ENCODE measurements at regions not wholly inside any gene's neighbourhood (a gene's known extent, or its start where the extent isn't known, plus 50 kb on each side); places are given as distances from the start of the nearest gene placed in this dataset.
A peak's percentile ranks its signal among the peaks of the same experiment; 100 is the strongest.

- Mint-ChIP-seq H3K27me3 (ENCODE audit: insufficient read depth) (peaks cover 4% of the 10 kb centered on the region; the same call in 1 of the 2 replicates), H3K27ac (no peak overlapping the region), H3K9me3 (no peaks in the 10 kb centered on the region)
These were observed 69.5 kb downstream of the CCDC54 start for GRCh38 chr3:107446706-107447105.

GRCh38 chr3:107450254-107450893 is 72.4 kb upstream of the BBX start:
- H3K4me3 Mint-ChIP-seq, result no peak overlapping the region
- peaks cover 7% of the 10 kb centered on the region; the same call in 1 of the 2 replicates for H3K27me3 Mint-ChIP-seq (ENCODE audit: insufficient read depth)
- H3K27ac Mint-ChIP-seq, result peak overlapping the region; percentile 9; the same call in 1 of the 2 replicates
- H3K36me3 Mint-ChIP-seq (ENCODE audit: low read depth), result no peaks in the 10 kb centered on the region
- TF ChIP-seq CTCF (IDR thresholded peaks at IDR 0.05), result no peak
- no peaks in the 10 kb centered on the region for H3K9me3 Mint-ChIP-seq
- DNase-seq, result peak; percentile 39
- peaks cover 23% of the 10 kb centered on the region for H3K4me1 Mint-ChIP-seq (ENCODE audit: low read depth)

More at GRCh38 chr3:107446706-107447105, 69.5 kb downstream of the CCDC54 start:
- Mint-ChIP-seq H3K4me1 (ENCODE audit: low read depth) (peaks cover 9% of the 10 kb centered on the region), H3K4me3 (no peak overlapping the region), H3K36me3 (ENCODE audit: low read depth) (no peaks in the 10 kb centered on the region)
- no peak for TF ChIP-seq CTCF (IDR thresholded peaks at IDR 0.05)
- DNase-seq, result no peak

GRCh38 chr3:107452436-107452835 is 70.3 kb upstream of the BBX start:
- no peak for TF ChIP-seq CTCF (IDR thresholded peaks at IDR 0.05)
- Mint-ChIP-seq H3K4me3 (no peak overlapping the region), H3K27ac (no peak overlapping the region), H3K27me3 (ENCODE audit: insufficient read depth) (peaks cover 11% of the 10 kb centered on the region; the same call in 1 of the 2 replicates), H3K36me3 (ENCODE audit: low read depth) (no peaks in the 10 kb centered on the region), H3K4me1 (ENCODE audit: low read depth) (peaks cover 23% of the 10 kb centered on the region), H3K9me3 (no peaks in the 10 kb centered on the region)
- peak; percentile 44 for DNase-seq

- Mint-ChIP-seq H3K27me3 (ENCODE audit: insufficient read depth) (peaks cover 15% of the 10 kb centered on the region; the same call in 1 of the 2 replicates), H3K4me3 (no peak overlapping the region), H3K36me3 (ENCODE audit: low read depth) (no peaks in the 10 kb centered on the region), H3K9me3 (no peaks in the 10 kb centered on the region), H3K27ac (no peak overlapping the region), H3K4me1 (ENCODE audit: low read depth) (peaks cover 23% of the 10 kb centered on the region)
- no peak for DNase-seq
- no peak for TF ChIP-seq CTCF (IDR thresholded peaks at IDR 0.05)
These were observed 69.3 kb upstream of the BBX start for GRCh38 chr3:107453504-107453903.

GRCh38 chr3:107455621-107456020 is 67.1 kb upstream of the BBX start:
- no peak for DNase-seq
- Mint-ChIP-seq H3K9me3 (no peaks in the 10 kb centered on the region), H3K4me1 (ENCODE audit: low read depth) (peaks cover 15% of the 10 kb centered on the region), H3K27me3 (ENCODE audit: insufficient read depth) (peaks cover 13% of the 10 kb centered on the region; the same call in 1 of the 2 replicates), H3K4me3 (no peak overlapping the region), H3K36me3 (ENCODE audit: low read depth) (no peaks in the 10 kb centered on the region), H3K27ac (no peak overlapping the region)
- no peak for TF ChIP-seq CTCF (IDR thresholded peaks at IDR 0.05)
